Spinal cord (tissue), 9 donors: ENCODE measurements at regions not wholly inside any gene's neighbourhood (a gene's known extent, or its start where the extent isn't known, plus 50 kb on each side); places are given as distances from the start of the nearest gene placed in this dataset.
"Not testable (repeated sequence)": the region's sequence is repeated elsewhere in the genome, so short reads cannot be mapped to it uniquely, and the experiment has no call there.

Experiments
- DNase-seq, 6 donors: peaks; one replicate each; pipeline versions ENCODE4 v3.0.0 to v3.0.0-alpha.2; 2013 to 2015; ENCODE audit warnings: low spot score in 6 of 6, low read depth in 4 of 6
- H3K27ac ChIP-seq: one replicate; pipeline ENCODE4 v1.5.1; 2013; ENCODE audit warnings: low read depth, low read length, control low read depth
- H3K27me3 ChIP-seq: one replicate; pipeline ENCODE4 v1.6.1; 2013; ENCODE audit warnings: low read length; ENCODE audit not compliant: control insufficient read depth, insufficient read depth
- H3K36me3 ChIP-seq: one replicate; pipeline ENCODE4 v1.6.1; 2013; ENCODE audit warnings: low read length; ENCODE audit not compliant: control insufficient read depth, insufficient read depth
- H3K4me1 ChIP-seq: one replicate; pipeline ENCODE4 v1.6.1; 2013; ENCODE audit warnings: low read length; ENCODE audit not compliant: control insufficient read depth, insufficient read depth
- H3K4me3 ChIP-seq: one replicate; pipeline ENCODE4 v1.5.1; 2013; ENCODE audit warnings: low read depth, low read length, control low read depth
- H3K9me3 ChIP-seq: one replicate; pipeline ENCODE4 v1.6.1; 2013; ENCODE audit warnings: low read length; ENCODE audit not compliant: control insufficient read depth, insufficient read depth
- WGBS: methylation state at CpG from one replicate; pipeline ENCODE4 v1.1.5; 2013; ENCODE audit warnings: missing lambda C conversion rate; ENCODE audit not compliant: insufficient coverage; 5-methylcytosine and 5-hydroxymethylcytosine counted together
- donor health status: healthy.

GRCh38 chr9:117839862-117840261 lies 135.7 kb downstream of the TLR4 start:
- Histone ChIP-seq H3K9me3 (no peaks in the 10 kb centered on the region), H3K4me3 (no peak overlapping the region)

DNA sequence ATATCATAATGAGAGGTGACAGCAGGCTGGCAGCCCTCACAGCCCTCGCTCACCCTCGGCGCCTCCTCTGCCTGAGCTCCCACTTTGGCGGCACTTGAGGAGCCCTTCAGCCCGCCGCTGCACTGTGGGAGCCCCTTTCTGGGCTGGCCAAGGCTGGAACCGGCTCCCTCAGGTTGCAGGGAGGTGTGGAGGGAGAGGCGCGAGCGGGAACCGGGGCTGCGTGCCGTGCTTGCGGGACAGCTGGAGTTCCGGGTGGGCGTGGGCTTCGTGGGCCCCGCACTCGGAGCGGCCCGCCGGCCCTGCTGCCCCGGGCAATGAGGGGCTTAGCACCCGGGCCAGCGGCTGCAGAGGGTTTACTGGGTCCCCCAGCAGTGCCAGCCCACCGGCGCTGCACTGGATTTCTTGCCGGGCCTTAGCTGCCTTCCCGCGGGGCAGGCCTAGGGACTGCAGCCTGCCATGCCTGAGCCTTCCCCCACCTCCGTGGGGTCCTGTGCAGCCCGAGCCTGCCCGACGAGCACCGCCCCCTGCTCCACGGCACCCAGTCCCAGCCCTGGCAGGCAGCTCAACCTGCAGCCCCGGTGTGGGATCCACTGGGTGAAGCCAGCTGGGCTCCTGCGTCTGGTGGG lies 147.7 kb downstream of the TLR4 start:
- 91% methylated on average over 37 of the region's 38 CpGs for WGBS
- not testable (repeated sequence) for H3K4me3 ChIP-seq, H3K4me1 ChIP-seq, H3K27me3 ChIP-seq, H3K36me3 ChIP-seq, H3K27ac ChIP-seq, H3K9me3 ChIP-seq, DNase-seq

More at GRCh38 chr9:117839862-117840261, 135.7 kb downstream of the TLR4 start:
- H3K4me1 ChIP-seq, result no peaks in the 10 kb centered on the region
- no peak overlapping the region for H3K27ac ChIP-seq
- no peak for DNase-seq
- no peaks in the 10 kb centered on the region for H3K27me3 ChIP-seq
- WGBS, result no CpG with 5 or more reads among the region's 2 CpGs
- H3K36me3 ChIP-seq, result no peaks in the 10 kb centered on the region

- peak in 3 of 6 donors; percentile 8 to 90 (median 32) for DNase-seq
- 38% methylated on average over 2 of the region's 4 CpGs for WGBS
Measured at GRCh38 chr9:117858561-117858960, 154.4 kb downstream of the TLR4 start.

DNA sequence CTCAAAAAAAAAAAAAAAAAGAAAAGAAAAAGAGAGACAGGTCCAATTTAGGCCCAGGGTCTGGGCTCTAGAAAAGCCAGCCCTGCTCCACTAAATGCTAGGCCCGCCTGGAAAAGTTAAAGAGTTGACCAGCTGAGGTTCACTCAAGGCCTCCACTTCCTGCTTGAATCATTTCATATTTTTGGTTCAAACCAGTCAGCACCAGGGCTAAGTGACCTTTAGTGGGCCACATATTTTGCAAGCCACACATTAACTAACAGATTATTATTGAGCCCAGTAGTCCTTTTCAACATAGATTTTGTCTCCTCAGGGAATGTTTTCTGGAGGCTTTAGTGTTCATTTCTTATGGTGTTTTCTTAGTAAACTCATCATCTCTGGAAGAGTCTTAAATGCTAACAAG lies 156.6 kb downstream of the TLR4 start:
- no peak for DNase-seq
- H3K4me1 ChIP-seq, result no peaks in the 10 kb centered on the region
- H3K4me3 ChIP-seq, result no peak overlapping the region
- no peak overlapping the region for H3K27ac ChIP-seq
- H3K9me3 ChIP-seq, result no peaks in the 10 kb centered on the region
- WGBS, result 100% methylated on average over 1 of the region's 1 CpG
- H3K27me3 ChIP-seq, result no peaks in the 10 kb centered on the region
- H3K36me3 ChIP-seq, result no peaks in the 10 kb centered on the region

More at GRCh38 chr9:117858561-117858960, 154.4 kb downstream of the TLR4 start:
- H3K9me3 ChIP-seq, result no peaks in the 10 kb centered on the region
- no peak overlapping the region for H3K4me3 ChIP-seq
- no peaks in the 10 kb centered on the region for H3K36me3 ChIP-seq
- H3K27ac ChIP-seq, result no peak overlapping the region
- no peaks in the 10 kb centered on the region for H3K27me3 ChIP-seq
- H3K4me1 ChIP-seq, result no peaks in the 10 kb centered on the region

DNA sequence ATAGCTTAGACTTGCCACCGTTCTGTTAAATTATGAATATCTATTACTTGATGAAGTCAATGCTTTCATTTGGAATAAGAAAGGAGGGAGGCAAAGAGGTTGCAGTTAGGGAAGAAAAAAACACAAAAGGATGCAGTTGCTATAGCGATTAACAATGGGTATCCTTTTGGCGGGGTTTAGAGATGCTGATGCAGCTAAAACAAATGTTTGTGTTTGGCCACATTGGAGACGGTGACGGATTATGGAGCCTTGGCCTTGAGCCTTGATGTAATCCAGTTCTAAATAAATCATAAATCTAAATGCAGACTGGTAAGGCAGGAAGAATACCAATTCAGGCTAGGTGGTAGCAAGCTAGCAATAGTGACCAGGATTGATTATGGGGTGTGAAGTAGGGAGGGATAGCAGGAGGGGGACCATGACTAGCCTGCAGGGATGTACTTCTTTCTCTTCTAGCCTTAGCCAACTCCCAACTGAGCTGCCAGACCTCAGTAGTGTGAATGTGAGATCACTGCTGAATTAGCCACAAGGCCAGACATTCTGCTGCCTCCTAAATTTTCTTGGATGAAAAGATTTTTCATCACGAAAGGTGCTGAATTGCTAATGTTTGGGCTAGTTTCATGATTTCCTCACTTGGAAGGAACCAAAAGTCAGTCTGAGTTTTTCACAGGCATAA lies 160.3 kb downstream of the TLR4 start:
- WGBS, result 43% methylated on average over 1 of the region's 6 CpGs
- peak in 2 of 6 donors; percentile 30 to 68 for DNase-seq
- no peak overlapping the region for H3K27ac ChIP-seq
- no peaks in the 10 kb centered on the region for H3K27me3 ChIP-seq
- no peaks in the 10 kb centered on the region for H3K9me3 ChIP-seq
- H3K4me3 ChIP-seq, result no peak overlapping the region
- H3K4me1 ChIP-seq, result no peaks in the 10 kb centered on the region
- no peaks in the 10 kb centered on the region for H3K36me3 ChIP-seq

DNA sequence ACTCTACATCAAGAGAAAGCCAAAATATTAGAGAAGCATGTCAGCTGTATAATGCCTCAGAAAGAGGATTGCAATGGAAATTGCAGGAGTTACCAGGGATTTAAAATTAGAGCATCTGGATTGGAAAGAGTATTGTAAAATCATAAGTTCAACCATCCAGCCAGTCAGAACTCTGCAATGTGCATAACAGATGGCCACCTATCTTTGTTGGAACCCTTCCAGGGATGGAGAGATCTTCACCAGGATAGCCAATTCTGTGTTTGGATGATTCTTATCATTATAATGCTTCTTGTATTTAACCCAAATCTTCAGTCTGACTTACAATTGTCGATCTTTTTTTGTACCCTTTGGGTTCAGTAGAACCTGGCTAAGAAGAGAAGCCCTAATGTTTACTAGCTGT lies 164.4 kb downstream of the TLR4 start:
- Histone ChIP-seq H3K36me3 (no peaks in the 10 kb centered on the region), H3K27ac (no peak overlapping the region), H3K27me3 (no peaks in the 10 kb centered on the region), H3K9me3 (no peaks in the 10 kb centered on the region), H3K4me1 (no peaks in the 10 kb centered on the region), H3K4me3 (no peak overlapping the region)
- WGBS, result no CpG with 5 or more reads among the region's 1 CpG
- no peak for DNase-seq

- H3K27ac ChIP-seq, result no peak overlapping the region
- no peaks in the 10 kb centered on the region for H3K9me3 ChIP-seq
- no CpG with 5 or more reads among the region's 1 CpG for WGBS
- H3K27me3 ChIP-seq, result no peaks in the 10 kb centered on the region
- no peaks in the 10 kb centered on the region for H3K4me1 ChIP-seq
- no peaks in the 10 kb centered on the region for H3K36me3 ChIP-seq
- no peak overlapping the region for H3K4me3 ChIP-seq
- no peak for DNase-seq
Measured at GRCh38 chr9:117869287-117869686, 165.1 kb downstream of the TLR4 start.

DNA sequence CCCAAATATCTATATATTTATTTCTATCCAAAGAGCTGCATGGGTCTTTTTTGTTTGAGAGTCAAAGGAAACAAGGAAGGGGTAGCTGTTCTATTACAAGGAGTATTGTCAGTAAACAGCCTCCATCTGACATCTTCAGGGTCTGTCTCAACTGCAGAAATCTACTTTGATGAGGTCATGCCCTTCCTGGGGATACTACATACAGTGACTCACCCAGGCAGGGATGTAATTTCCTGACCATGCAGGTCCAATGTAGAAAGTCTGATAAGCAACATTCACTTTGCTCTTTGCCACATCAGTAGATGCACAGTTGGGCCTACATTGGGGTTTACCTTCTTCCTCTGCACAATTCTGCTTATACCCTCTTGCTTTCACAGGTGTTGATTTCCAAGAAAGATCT lies 165.5 kb downstream of the TLR4 start:
- no peaks in the 10 kb centered on the region for H3K36me3 ChIP-seq
- DNase-seq, result no peak
- no peak overlapping the region for H3K27ac ChIP-seq
- H3K9me3 ChIP-seq, result no peaks in the 10 kb centered on the region
- no peaks in the 10 kb centered on the region for H3K27me3 ChIP-seq
- H3K4me1 ChIP-seq, result no peaks in the 10 kb centered on the region
- H3K4me3 ChIP-seq, result no peak overlapping the region

DNA sequence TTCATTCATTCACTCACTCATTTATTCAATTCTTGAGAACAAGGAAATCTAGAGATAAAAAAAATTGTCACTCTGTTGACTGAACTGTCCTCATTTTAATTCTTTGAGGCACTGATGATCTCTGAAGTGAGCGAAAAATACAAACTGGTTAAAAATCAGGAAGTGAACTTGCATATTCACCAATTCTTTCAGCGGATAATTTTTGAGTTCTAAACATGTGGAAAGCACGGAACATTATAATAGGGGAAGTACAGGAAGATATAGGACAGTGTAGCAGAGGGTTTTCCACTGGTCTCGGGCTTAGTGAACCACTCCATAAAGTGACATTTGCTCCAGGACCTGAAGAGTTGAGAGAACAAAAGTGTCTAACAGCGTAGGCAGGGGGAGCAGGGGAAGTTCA lies 169.5 kb downstream of the TLR4 start:
- no peaks in the 10 kb centered on the region for H3K36me3 ChIP-seq
- no peaks in the 10 kb centered on the region for H3K4me1 ChIP-seq
- DNase-seq, result no peak
- H3K4me3 ChIP-seq, result no peak overlapping the region
- 68% methylated on average over 4 of the region's 5 CpGs for WGBS
- H3K27ac ChIP-seq, result no peak overlapping the region
- no peaks in the 10 kb centered on the region for H3K9me3 ChIP-seq
- H3K27me3 ChIP-seq, result no peaks in the 10 kb centered on the region

DNA sequence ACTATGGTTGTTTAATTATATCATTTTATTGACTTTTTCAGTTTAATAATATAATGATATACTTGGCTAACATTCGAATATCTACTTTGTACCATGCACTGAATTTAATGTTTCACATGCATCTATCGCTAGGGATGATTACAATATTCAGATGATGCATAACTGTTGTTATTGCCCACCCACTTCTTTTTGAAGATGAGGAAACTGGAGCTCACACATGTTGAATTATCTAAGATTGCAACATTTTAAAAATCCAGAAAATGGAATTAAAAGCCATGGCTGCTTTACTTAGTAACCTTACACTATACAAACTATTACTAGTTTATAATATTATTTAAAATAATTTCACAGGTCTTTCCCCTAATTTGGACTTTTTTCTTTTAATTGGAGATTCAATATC lies 171.7 kb downstream of the TLR4 start:
- H3K36me3 ChIP-seq, result no peaks in the 10 kb centered on the region
- no peak overlapping the region for H3K27ac ChIP-seq
- H3K27me3 ChIP-seq, result no peaks in the 10 kb centered on the region
- no peaks in the 10 kb centered on the region for H3K9me3 ChIP-seq
- no peaks in the 10 kb centered on the region for H3K4me1 ChIP-seq
- H3K4me3 ChIP-seq, result no peak overlapping the region
- DNase-seq, result no peak
- WGBS, result no CpG with 5 or more reads among the region's 2 CpGs
